Stimulated activated CD4-positive, alpha-beta T cell treated with anti-CD3 and anti-CD28 coated beads, Interleukin-1b, Interleukin-23, amount 100 ng/mL, for 1 hour (primary cell): ENCODE measurements at regions not wholly inside any gene's neighbourhood (a gene's known extent, or its start where the extent isn't known, plus 50 kb on each side); places are given as distances from the start of the nearest gene placed in this dataset.

Experiments
- DNase-seq, 2 donors: peaks; one replicate each; pipeline ENCODE4 v3.0.0-alpha.2; 2020; ENCODE audit warnings: low read depth in 2 of 2

- no peak for DNase-seq
These were observed 134.6 kb downstream of the VRK1 start for GRCh38 chr14:96931751-96932150.

GRCh38 chr14:96934638-96935330, 137.6 kb downstream of the VRK1 start:
- no peak for DNase-seq

- no peak for DNase-seq
These were observed 141.8 kb downstream of the VRK1 start for GRCh38 chr14:96938946-96939345.

GRCh38 chr14:96940009-96940408, 142.8 kb downstream of the VRK1 start:
- DNase-seq, result no peak

GRCh38 chr14:96944297-96944696, 147.1 kb downstream of the VRK1 start:
- no peak for DNase-seq

GRCh38 chr14:96945721-96946120, 148.5 kb downstream of the VRK1 start:
- DNase-seq, result no peak

- no peak for DNase-seq
These were observed 152.4 kb downstream of the VRK1 start for GRCh38 chr14:96949594-96949993.

GRCh38 chr14:96951511-96951910, 154.3 kb downstream of the VRK1 start:
- no peak for DNase-seq

GRCh38 chr14:96953087-96953874, 156.1 kb downstream of the VRK1 start:
- no peak for DNase-seq

- no peak for DNase-seq
These were observed 156.6 kb downstream of the VRK1 start for GRCh38 chr14:96953875-96954185.

- no peak for DNase-seq
These were observed 159.5 kb downstream of the VRK1 start for GRCh38 chr14:96956464-96957239.

- no peak for DNase-seq
These were observed 160.9 kb downstream of the VRK1 start for GRCh38 chr14:96958057-96958456.

GRCh38 chr14:96959992-96960391, 162.8 kb downstream of the VRK1 start:
- DNase-seq, result no peak

- DNase-seq, result no peak
These were observed 163.5 kb downstream of the VRK1 start for GRCh38 chr14:96960598-96961116.

- DNase-seq, result no peak
These were observed 164.7 kb downstream of the VRK1 start for GRCh38 chr14:96961895-96962294.

GRCh38 chr14:96962337-96962736, 165.2 kb downstream of the VRK1 start:
- DNase-seq, result no peak

- no peak for DNase-seq
These were observed 167.7 kb downstream of the VRK1 start for GRCh38 chr14:96964726-96965415.

GRCh38 chr14:96965885-96966595, 168.9 kb downstream of the VRK1 start:
- no peak for DNase-seq

GRCh38 chr14:96975116-96975515, 177.9 kb downstream of the VRK1 start:
- no peak for DNase-seq

GRCh38 chr14:96978525-96979272, 181.5 kb downstream of the VRK1 start:
- DNase-seq, result no peak
